Loucy (cell line): ENCODE measurements at regions not wholly inside any gene's neighbourhood (a gene's known extent, or its start where the extent isn't known, plus 50 kb on each side); places are given as distances from the start of the nearest gene placed in this dataset.

ENCODE experiments used
- CTCF ChIP-seq: fragments of 200-600 bp; sonication (generic); conservative IDR thresholded peaks from 2 replicates; pipeline ENCODE4 v1.5.1; 2014; ENCODE audit warnings: mild to moderate bottlenecking, antibody characterized with exemption, low read length
- EZH2phosphoT487 ChIP-seq: fragments of 200-600 bp; IDR thresholded peaks from 2 replicates; pipeline ENCODE4 v1.6.1; 2018; ENCODE audit warnings: antibody characterized with exemption, mild to moderate bottlenecking, moderate library complexity, borderline replicate concordance

- TF ChIP-seq CTCF, result no peak
- TF ChIP-seq EZH2phosphoT487, result no peak
Measured at GRCh38 chr6:94217836-94218235, 798.5 kb upstream of the EPHA7 start.
